Astrocyte (in vitro differentiated cells and primary cell): ENCODE measurements at regions not wholly inside any gene's neighbourhood (a gene's known extent, or its start where the extent isn't known, plus 50 kb on each side); places are given as distances from the start of the nearest gene placed in this dataset.
"Not testable (repeated sequence)": the region's sequence is repeated elsewhere in the genome, so short reads cannot be mapped to it uniquely, and the experiment has no call there.

Experiments
- DNase-seq: peaks from one replicate; pipeline ENCODE4 v3.0.0-alpha.2; 2010; ENCODE audit warnings: low read depth
- FAIRE-seq: peaks from 2 replicates; lab custom pipeline; 2011; peaks lifted over from hg19 to GRCh38; lab: Jason Lieb, UNC
- H2AFZ ChIP-seq: 2 replicates; pipeline ENCODE4 v1.6.0; 2012; ENCODE audit warnings: low read depth, low read length, inconsistent platforms
- H3K27ac ChIP-seq: 2 replicates; pipeline ENCODE4 v1.5.1; 2011; ENCODE audit warnings: low read depth, low read length, inconsistent platforms
- H3K27me3 ChIP-seq: 2 replicates; pipeline ENCODE4 v1.6.0; 2011; ENCODE audit warnings: low read length, inconsistent platforms; ENCODE audit not compliant: insufficient read depth
- H3K36me3 ChIP-seq: 2 replicates; pipeline ENCODE4 v1.5.1; 2011; ENCODE audit warnings: low read length, inconsistent platforms; ENCODE audit not compliant: insufficient read depth
- H3K4me1 ChIP-seq: 2 replicates; pipeline ENCODE4 v1.5.1; 2011; ENCODE audit warnings: low read length, inconsistent platforms; ENCODE audit not compliant: insufficient read depth
- H3K4me2 ChIP-seq: 2 replicates; pipeline ENCODE4 v1.6.0; 2012; ENCODE audit warnings: low read length, inconsistent platforms
- H3K4me3 ChIP-seq: 2 replicates; pipeline ENCODE4 v1.5.1; 2011; ENCODE audit warnings: low read depth, mild to moderate bottlenecking, low read length, inconsistent platforms; ENCODE audit not compliant: insufficient read depth
- H3K79me2 ChIP-seq: 2 replicates; pipeline ENCODE4 v1.6.0; 2012; ENCODE audit warnings: mild to moderate bottlenecking, low read length, inconsistent platforms; ENCODE audit not compliant: insufficient read depth
- H3K9ac ChIP-seq: 2 replicates; pipeline ENCODE4 v1.6.0; 2012; ENCODE audit warnings: mild to moderate bottlenecking, low read length, inconsistent platforms
- H3K9me3 ChIP-seq: 2 replicates; pipeline ENCODE4 v1.5.1; 2012; ENCODE audit warnings: low read depth, mild to moderate bottlenecking, low read length, inconsistent platforms; ENCODE audit not compliant: insufficient read depth
- H4K20me1 ChIP-seq: 2 replicates; pipeline ENCODE4 v1.6.0; 2012; ENCODE audit warnings: low read length, inconsistent platforms; ENCODE audit not compliant: insufficient read depth
- H3K27ac Mint-ChIP-seq: one replicate; pipeline ENCODE4 v1.8.0; 2021; ENCODE audit warnings: mild to moderate bottlenecking, mixed read lengths; ENCODE audit not compliant: unreplicated experiment
- H3K27me3 Mint-ChIP-seq: one replicate; pipeline ENCODE4 v1.8.0; 2021; ENCODE audit warnings: low read depth, mixed read lengths; ENCODE audit not compliant: unreplicated experiment
- H3K36me3 Mint-ChIP-seq: one replicate; pipeline ENCODE4 v1.8.0; 2021; ENCODE audit warnings: low read depth, mixed read lengths; ENCODE audit not compliant: unreplicated experiment
- H3K4me1 Mint-ChIP-seq: one replicate; pipeline ENCODE4 v1.8.0; 2021; ENCODE audit warnings: low read depth, mixed read lengths; ENCODE audit not compliant: unreplicated experiment
- H3K4me3 Mint-ChIP-seq: one replicate; pipeline ENCODE4 v1.8.0; 2021; ENCODE audit warnings: mild to moderate bottlenecking, moderate library complexity, mixed read lengths; ENCODE audit not compliant: unreplicated experiment
- H3K9me3 Mint-ChIP-seq: one replicate; pipeline ENCODE4 v1.8.0; 2021; ENCODE audit warnings: mild to moderate bottlenecking, mixed read lengths; ENCODE audit not compliant: unreplicated experiment
- CTCF ChIP-seq: IDR thresholded peaks from 2 replicates; pipeline ENCODE4 v1.5.1; 2011; ENCODE audit warnings: low read depth, mild to moderate bottlenecking, inconsistent platforms, low read length, moderate library complexity; ENCODE audit not compliant: insufficient read depth
- EZH2 ChIP-seq: IDR thresholded peaks from 2 replicates; pipeline ENCODE4 v1.6.1; 2012; ENCODE audit warnings: mild to moderate bottlenecking, low read length, inconsistent platforms; ENCODE audit not compliant: insufficient read depth

- Histone ChIP-seq H2AFZ (no peak overlapping the region), H3K9me3 (no peaks in the 10 kb centered on the region), H3K27me3 (no peaks in the 10 kb centered on the region), H3K4me1 (no peaks in the 10 kb centered on the region), H4K20me1 (no peaks in the 10 kb centered on the region), H3K4me2 (no peak overlapping the region), H3K4me3 (no peak overlapping the region), H3K36me3 (no peaks in the 10 kb centered on the region), H3K27ac (no peak overlapping the region), H3K9ac (no peak overlapping the region), H3K79me2 (no peaks in the 10 kb centered on the region)
- DNase-seq = no peak
- no peak overlapping the region for H3K27ac Mint-ChIP-seq
- no peaks in the 10 kb centered on the region for H3K36me3 Mint-ChIP-seq
- no peak for TF ChIP-seq EZH2
- no peak for TF ChIP-seq CTCF
- no peak for FAIRE-seq
- no peaks in the 10 kb centered on the region for H3K27me3 Mint-ChIP-seq
- H3K4me3 Mint-ChIP-seq = no peak overlapping the region
- H3K4me1 Mint-ChIP-seq = no peaks in the 10 kb centered on the region
- H3K9me3 Mint-ChIP-seq = no peaks in the 10 kb centered on the region
Measured at GRCh38 chr13:86491121-86491520, 691.9 kb upstream of the SLITRK6 start.

GRCh38 chr13:86501931-86502330 lies 702.7 kb upstream of the SLITRK6 start:
- H3K36me3 ChIP-seq, FAIRE-seq, H3K4me3 Mint-ChIP-seq, H3K4me1 Mint-ChIP-seq, H3K79me2 ChIP-seq, DNase-seq, H3K4me2 ChIP-seq, H3K4me3 ChIP-seq, H3K4me1 ChIP-seq, H2AFZ ChIP-seq, H3K27ac ChIP-seq, H4K20me1 ChIP-seq, H3K9me3 ChIP-seq, H3K9me3 Mint-ChIP-seq, H3K27ac Mint-ChIP-seq, H3K27me3 ChIP-seq, H3K36me3 Mint-ChIP-seq, H3K27me3 Mint-ChIP-seq, H3K9ac ChIP-seq: not testable (repeated sequence)

- Mint-ChIP-seq H3K9me3 (no peaks in the 10 kb centered on the region), H3K27ac (no peak overlapping the region), H3K4me3 (no peak overlapping the region), H3K27me3 (no peaks in the 10 kb centered on the region), H3K4me1 (no peaks in the 10 kb centered on the region), H3K36me3 (no peaks in the 10 kb centered on the region)
- H2AFZ ChIP-seq = no peak overlapping the region
- H3K4me2 ChIP-seq = no peak overlapping the region
- TF ChIP-seq EZH2 = no peak
- no peak for TF ChIP-seq CTCF
- no peak overlapping the region for H3K4me3 ChIP-seq
- no peaks in the 10 kb centered on the region for H4K20me1 ChIP-seq
- no peaks in the 10 kb centered on the region for H3K9me3 ChIP-seq
- no peaks in the 10 kb centered on the region for H3K4me1 ChIP-seq
- DNase-seq (no peak), FAIRE-seq (no peak)
- H3K9ac ChIP-seq = no peak overlapping the region
- no peaks in the 10 kb centered on the region for H3K27me3 ChIP-seq
- no peaks in the 10 kb centered on the region for H3K79me2 ChIP-seq
- H3K27ac ChIP-seq = no peak overlapping the region
- H3K36me3 ChIP-seq = no peaks in the 10 kb centered on the region
Measured at GRCh38 chr13:86510792-86511191, 711.6 kb upstream of the SLITRK6 start.
